D721Med (cell line): ENCODE measurements at regions not wholly inside any gene's neighbourhood (a gene's known extent, or its start where the extent isn't known, plus 50 kb on each side); places are given as distances from the start of the nearest gene placed in this dataset.

Experiments
- DNase-seq: peaks from one replicate; pipeline ENCODE4 v3.0.0; 2011; ENCODE audit warnings: low spot score; ENCODE audit not compliant: insufficient read length
- FAIRE-seq: peaks from 2 replicates; lab custom pipeline; 2011; peaks lifted over from hg19 to GRCh38; lab: Jason Lieb, UNC
- CTCF ChIP-seq: IDR thresholded peaks from 2 replicates; pipeline ENCODE4 v1.5.1; 2012; ENCODE audit warnings: mild to moderate bottlenecking, control low read depth; ENCODE audit not compliant: insufficient read depth; ENCODE audit errors: missing control alignments

GRCh38 chr12:92597997-92598396 is 104.8 kb upstream of the PLEKHG7 start:
- FAIRE-seq (no peak), DNase-seq (no peak)

GRCh38 chr12:92597118-92597517 is 105.7 kb upstream of the PLEKHG7 start:
- FAIRE-seq: no peak
- DNase-seq: no peak
- TF ChIP-seq CTCF: no peak

More at GRCh38 chr12:92597997-92598396, 104.8 kb upstream of the PLEKHG7 start:
- no peak for TF ChIP-seq CTCF

- DNase-seq: no peak
- FAIRE-seq: no peak
- TF ChIP-seq CTCF: no peak
Measured at GRCh38 chr12:92596383-92596782, 106.4 kb upstream of the PLEKHG7 start.

GRCh38 chr12:92595663-92596062 is 107.1 kb upstream of the PLEKHG7 start:
- TF ChIP-seq CTCF: no peak
- FAIRE-seq (no peak), DNase-seq (no peak)

- TF ChIP-seq CTCF: no peak
- no peak for FAIRE-seq
Measured at GRCh38 chr12:92593734-92594402, 108.9 kb upstream of the PLEKHG7 start.

GRCh38 chr12:92585115-92585727 is 117.6 kb upstream of the PLEKHG7 start:
- FAIRE-seq (no peak), DNase-seq (no peak)
- no peak for TF ChIP-seq CTCF

More at GRCh38 chr12:92593734-92594402, 108.9 kb upstream of the PLEKHG7 start:
- DNase-seq: no peak

- FAIRE-seq: no peak
- TF ChIP-seq CTCF: no peak
- DNase-seq: no peak
Measured at GRCh38 chr12:92583910-92584309, 118.9 kb upstream of the PLEKHG7 start.
